ENCODE measurements at regions not wholly inside any gene's neighbourhood (a gene's known extent, or its start where the extent isn't known, plus 50 kb on each side); places are given as distances from the start of the nearest gene placed in this dataset.

DNA sequence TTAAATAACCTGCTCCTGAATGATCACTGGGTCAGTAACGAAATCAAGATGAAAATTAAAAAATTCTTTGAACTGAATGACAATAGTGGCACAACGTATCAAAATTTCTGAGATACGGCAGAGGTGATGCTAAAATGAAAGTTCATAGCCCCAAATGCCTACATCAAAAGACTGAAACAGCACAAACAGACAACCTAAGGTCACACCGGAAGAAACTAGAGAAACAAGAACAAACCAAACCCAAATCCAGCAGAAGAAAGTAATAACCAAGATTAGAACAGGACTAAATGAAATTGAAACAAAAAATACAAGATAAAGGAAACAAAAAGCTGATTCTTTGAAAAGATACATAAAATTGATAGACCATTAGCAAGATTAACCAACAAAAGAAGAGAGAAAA, 324.1 kb downstream of the RBM26 start:
- H3K9me3 ChIP-seq (ENCODE audit: low read length), result no peaks in the 10 kb centered on the region
- no peaks in the 10 kb centered on the region for H4K20me1 ChIP-seq (ENCODE audit: insufficient read depth, low read length)
- no peak overlapping the region for H2AFZ ChIP-seq (ENCODE audit: low read length)
- no peak for TF ChIP-seq ZNF253 (CRISPR knock-in tag; IDR thresholded peaks at IDR 0.05; ENCODE audit: borderline replicate concordance)
- no peak for TF ChIP-seq TSC22D2 (CRISPR knock-in tag; IDR thresholded peaks at IDR 0.05; ENCODE audit: borderline replicate concordance)
- TF ChIP-seq SKI (IDR thresholded peaks at IDR 0.05; ENCODE audit: partially characterized antibody), result no peak
- TF ChIP-seq ZNF557 (CRISPR knock-in tag; IDR thresholded peaks at IDR 0.05), result no peak
- TF ChIP-seq ZNF800 (CRISPR knock-in tag; IDR thresholded peaks at IDR 0.05), result no peak
- TF ChIP-seq MXD4 (CRISPR knock-in tag; IDR thresholded peaks at IDR 0.05), result no peak
- no peak for TF ChIP-seq POLR2G (IDR thresholded peaks at IDR 0.05; ENCODE audit: low read depth, low read length)
- no peak for TF ChIP-seq MIER2 (CRISPR knock-in tag; IDR thresholded peaks at IDR 0.05)
- TF ChIP-seq ZXDC (CRISPR knock-in tag; IDR thresholded peaks at IDR 0.05), result no peak
- TF ChIP-seq ZSCAN25 (CRISPR knock-in tag; IDR thresholded peaks at IDR 0.05), result no peak
- TF ChIP-seq NFE2L2 (IDR thresholded peaks at IDR 0.05; ENCODE audit: low read length), result no peak
- no peak for TF ChIP-seq CENPX (CRISPR knock-in tag; IDR thresholded peaks at IDR 0.05)
- POLR2A ChIA-PET, result no interaction called here
- no peaks in the 10 kb centered on the region for H3K79me2 ChIP-seq (ENCODE audit: insufficient read depth, low read length)
- FAIRE-seq (no peak), DNase-seq (ENCODE audit: low spot score) (no peak), ATAC-seq (no peak)
- no TSS peak for BruUV-seq (replicated peaks)
- H3K4me3 ChIP-seq (replicated peaks in 1 of 3; ENCODE audit: insufficient read depth in 1 of 3, low read depth in 2 of 3, low read length in 3 of 3), result no peak overlapping the region
- no peaks in the 10 kb centered on the region for H3K27me3 ChIP-seq (ENCODE audit: control insufficient read depth in 1 of 2, insufficient read depth in 2 of 2, low read length in 2 of 2)
- intact Hi-C loops (cut with micrococcal nuclease; ENCODE audit: unreplicated experiment) (no loop called here), in situ Hi-C loops (cut with HindIII; ENCODE audit: extremely low pct_ligation_motif_present, low pct_unique_long_range_greater_than_20kb) (no loop called here)
- CTCF ChIA-PET (ENCODE audit: low intra/inter-chr PET ratio, low total read pairs), result no interaction called here
- WGBS (ENCODE audit: low lambda C conversion rate), result 20% methylated on average over 4 of the region's 4 CpGs
- H3K27ac ChIP-seq (ENCODE audit: extremely low read length, insufficient read depth, low read length), result no peak overlapping the region
- H3K36me3 ChIP-seq (replicated peaks in 1 of 2; ENCODE audit: control insufficient read depth in 1 of 2, insufficient read depth in 2 of 2, low read length in 2 of 2), result no peaks in the 10 kb centered on the region
- H3K4me1 ChIP-seq (ENCODE audit: insufficient read depth, low read length), result no peaks in the 10 kb centered on the region
- H3K9ac ChIP-seq (ENCODE audit: insufficient read depth, low read depth, low read length), result no peak overlapping the region
- no peak overlapping the region for H3K4me2 ChIP-seq (ENCODE audit: low read depth, low read length)
